ENCODE measurements at regions not wholly inside any gene's neighbourhood (a gene's known extent, or its start where the extent isn't known, plus 50 kb on each side); places are given as distances from the start of the nearest gene placed in this dataset.

GRCh38 chr7:16098058-16098457 lies 323.3 kb downstream of the CRPPA start:
- Histone ChIP-seq H3K27ac (replicated peaks) (no peak overlapping the region), H3K9me3 (replicated peaks) (peaks cover 15% of the 10 kb centered on the region), H3K4me3 (no peak overlapping the region), H3K27me3 (ENCODE audit: low read depth) (no peaks in the 10 kb centered on the region), H3K4me1 (peaks cover 30% of the 10 kb centered on the region), H3K36me3 (no peaks in the 10 kb centered on the region)
- TF ChIP-seq CTCF (IDR thresholded peaks at IDR 0.05; ENCODE audit: borderline replicate concordance) = no peak
- intact Hi-C loops (cut with micrococcal nuclease) = no loop called here
- no peak for DNase-seq

GRCh38 chr7:16095171-16095950 lies 326.0 kb downstream of the CRPPA start:
- intact Hi-C loops (cut with micrococcal nuclease) = no loop called here
- no peaks in the 10 kb centered on the region for H3K27me3 ChIP-seq (ENCODE audit: low read depth)
- peaks cover 38% of the 10 kb centered on the region for H3K4me1 ChIP-seq
- no peak for DNase-seq
- no peak for TF ChIP-seq CTCF (IDR thresholded peaks at IDR 0.05; ENCODE audit: borderline replicate concordance)
- H3K27ac ChIP-seq (replicated peaks) = peak overlapping the region; percentile 41
- H3K4me3 ChIP-seq = no peak overlapping the region
- no peaks in the 10 kb centered on the region for H3K9me3 ChIP-seq (replicated peaks)
- no peaks in the 10 kb centered on the region for H3K36me3 ChIP-seq

GRCh38 chr7:16094651-16095050 lies 326.7 kb downstream of the CRPPA start:
- intact Hi-C loops (cut with micrococcal nuclease) = no loop called here
- Histone ChIP-seq H3K4me1 (peaks cover 38% of the 10 kb centered on the region), H3K27ac (replicated peaks) (no peak overlapping the region), H3K27me3 (ENCODE audit: low read depth) (no peaks in the 10 kb centered on the region), H3K4me3 (no peak overlapping the region), H3K36me3 (no peaks in the 10 kb centered on the region), H3K9me3 (replicated peaks) (no peaks in the 10 kb centered on the region)
- TF ChIP-seq CTCF (IDR thresholded peaks at IDR 0.05; ENCODE audit: borderline replicate concordance) = no peak
- no peak for DNase-seq

GRCh38 chr7:16092711-16093110 lies 328.6 kb downstream of the CRPPA start:
- Histone ChIP-seq H3K36me3 (no peaks in the 10 kb centered on the region), H3K9me3 (replicated peaks) (no peaks in the 10 kb centered on the region), H3K4me1 (peaks cover 28% of the 10 kb centered on the region), H3K27ac (replicated peaks) (peak overlapping the region; percentile 38), H3K4me3 (no peak overlapping the region), H3K27me3 (ENCODE audit: low read depth) (no peaks in the 10 kb centered on the region)
- TF ChIP-seq CTCF (IDR thresholded peaks at IDR 0.05; ENCODE audit: borderline replicate concordance) = no peak
- no peak for DNase-seq
- intact Hi-C loops (cut with micrococcal nuclease) = no loop called here

GRCh38 chr7:16091701-16092310 lies 329.5 kb downstream of the CRPPA start:
- Histone ChIP-seq H3K27ac (replicated peaks) (peak overlapping the region; percentile 38), H3K9me3 (replicated peaks) (no peaks in the 10 kb centered on the region), H3K27me3 (ENCODE audit: low read depth) (no peaks in the 10 kb centered on the region), H3K4me1 (peaks cover 28% of the 10 kb centered on the region), H3K4me3 (no peak overlapping the region), H3K36me3 (no peaks in the 10 kb centered on the region)
- no peak for DNase-seq
- TF ChIP-seq CTCF (IDR thresholded peaks at IDR 0.05; ENCODE audit: borderline replicate concordance) = no peak
- intact Hi-C loops (cut with micrococcal nuclease) = no loop called here
